Naive thymus-derived CD8-positive, alpha-beta T cell (primary cell): ENCODE measurements at regions not wholly inside any gene's neighbourhood (a gene's known extent, or its start where the extent isn't known, plus 50 kb on each side); places are given as distances from the start of the nearest gene placed in this dataset.
A peak's percentile ranks its signal among the peaks of the same experiment; 100 is the strongest.

Experiments
- ATAC-seq, 2 donors: fragments of 150-1000 bp; cut with Tn5 transposase in 1 of 2; sonication (Bioruptor Pico), chemical (Tn5 transposase) in 1 of 2; 1 replicate in 1 of 2; 2 replicates in 1 of 2; pipeline ENCODE4 v1.10.0; 2021; ENCODE audit warnings: mild to moderate bottlenecking in 2 of 2, moderate library complexity in 2 of 2
- POLR2A ChIA-PET: fragments of 350-600 bp; sonication (Branson Sonifier 250); formaldehyde crosslinking; loops from one replicate; lab custom pipeline; 2021; ENCODE audit warnings: antibody characterized with exemption; lab: Charles Lee
- DNase-seq, 10 donors: peaks; one replicate each; pipeline versions ENCODE4 v3.0.0 to v3.0.0-alpha.2; 2020 to 2022
- H3K27ac Mint-ChIP-seq, 10 donors: one replicate each; pipeline ENCODE4 v1.8.0; 2020 to 2022; ENCODE audit warnings: mild to moderate bottlenecking in 10 of 10, mixed read lengths in 10 of 10, moderate library complexity in 4 of 10, inconsistent platforms in 1 of 10
- H3K27me3 Mint-ChIP-seq, 5 donors: one replicate each; pipeline ENCODE4 v1.8.0; 2021 to 2022; ENCODE audit warnings: mixed read lengths in 5 of 5
- H3K36me3 Mint-ChIP-seq, 3 donors: one replicate each; pipeline ENCODE4 v1.8.0; 2020 to 2022; ENCODE audit warnings: mixed read lengths in 3 of 3, mild to moderate bottlenecking in 2 of 3, inconsistent platforms in 1 of 3
- H3K4me1 Mint-ChIP-seq, 4 donors: one replicate each; pipeline ENCODE4 v1.8.0; 2021 to 2022; ENCODE audit warnings: mixed read lengths in 4 of 4
- H3K4me3 Mint-ChIP-seq, 10 donors: one replicate each; pipeline ENCODE4 v1.8.0; 2020 to 2022; ENCODE audit warnings: mild to moderate bottlenecking in 10 of 10, mixed read lengths in 10 of 10, moderate library complexity in 6 of 10, inconsistent platforms in 1 of 10
- H3K9me3 Mint-ChIP-seq, 9 donors: one replicate each; pipeline ENCODE4 v1.8.0; 2020 to 2022; ENCODE audit warnings: mixed read lengths in 9 of 9, mild to moderate bottlenecking in 3 of 9, inconsistent platforms in 1 of 9, moderate library complexity in 1 of 9

- POLR2A ChIA-PET = no interaction called here
- Mint-ChIP-seq H3K9me3 (no peaks in the 10 kb centered on the region), H3K4me3 (no peak overlapping the region), H3K27me3 (peaks cover 0 to 5% (median under 1%) of the 10 kb centered on the region in 5 donors), H3K4me1 (peaks cover 5 to 8% (median 6%) of the 10 kb centered on the region in 4 donors), H3K36me3 (no peaks in the 10 kb centered on the region), H3K27ac (peak overlapping the region in 3 of 10 donors; percentile 17 to 23 (median 21))
- no peak for ATAC-seq
- DNase-seq = no peak
Measured at GRCh38 chr12:21993438-21993981, 52.3 kb upstream of the ABCC9 start.

- Mint-ChIP-seq H3K4me3 (no peak overlapping the region), H3K27me3 (peaks cover under 1 to 9% (median 7%) of the 10 kb centered on the region in 5 donors), H3K9me3 (no peaks in the 10 kb centered on the region), H3K27ac (peak overlapping the region in 1 of 10 donors; percentile 23), H3K4me1 (peaks cover 5 to 8% (median 6%) of the 10 kb centered on the region in 4 donors), H3K36me3 (no peaks in the 10 kb centered on the region)
- peak in 1 of 10 donors; percentile 2 for DNase-seq
- ATAC-seq = no peak
- POLR2A ChIA-PET = no interaction called here
Measured at GRCh38 chr12:21992823-21993222, 51.6 kb upstream of the ABCC9 start.

GRCh38 chr12:21991526-21991925 is 50.3 kb upstream of the ABCC9 start:
- Mint-ChIP-seq H3K36me3 (no peaks in the 10 kb centered on the region), H3K4me3 (no peak overlapping the region), H3K4me1 (peaks cover 5 to 8% (median 6%) of the 10 kb centered on the region in 4 donors), H3K27me3 (peaks cover 7 to 16% (median 11%) of the 10 kb centered on the region in 5 donors), H3K9me3 (no peaks in the 10 kb centered on the region), H3K27ac (no peak overlapping the region)
- ATAC-seq (no peak), DNase-seq (no peak)
- POLR2A ChIA-PET = no interaction called here
